Lung (tissue), 11 donors: ENCODE measurements at regions not wholly inside any gene's neighbourhood (a gene's known extent, or its start where the extent isn't known, plus 50 kb on each side); places are given as distances from the start of the nearest gene placed in this dataset.
A peak's percentile ranks its signal among the peaks of the same experiment; 100 is the strongest.

ENCODE experiments used
- ATAC-seq: fragments of 200-7000 bp; cut with Tn5 transposase; one replicate; pipeline ENCODE4 v1.9.1; 2020; ENCODE audit warnings: moderate number of reproducible peaks; ENCODE audit not compliant: insufficient read depth, low FRiP score
- DNase-seq, 3 donors: peaks; one replicate each; pipeline ENCODE4 v3.0.0-alpha.2; 2013 to 2017
- H3K27ac ChIP-seq, 2 donors: one replicate each; pipeline ENCODE4 v1.5.1; 2013; ENCODE audit warnings: mild to moderate bottlenecking in 2 of 2, moderate library complexity in 2 of 2, control low read depth in 1 of 2, inconsistent platforms in 1 of 2, low read depth in 1 of 2, low read length in 1 of 2
- H3K27me3 ChIP-seq, 3 donors: one replicate each; pipeline ENCODE4 v1.5.1; 2013; ENCODE audit warnings: low read length in 2 of 3; ENCODE audit not compliant: control insufficient read depth in 3 of 3, insufficient read depth in 3 of 3
- H3K36me3 ChIP-seq, 4 donors: one replicate each; pipeline ENCODE4 v1.5.1; 2013; ENCODE audit warnings: low read length in 4 of 4, mild to moderate bottlenecking in 1 of 4, moderate library complexity in 1 of 4; ENCODE audit not compliant: control insufficient read depth in 4 of 4, insufficient read depth in 4 of 4
- H3K4me1 ChIP-seq, 5 donors: one replicate each; pipeline ENCODE4 v1.5.1; 2013; ENCODE audit warnings: low read length in 5 of 5, mild to moderate bottlenecking in 2 of 5, moderate library complexity in 1 of 5; ENCODE audit not compliant: control insufficient read depth in 5 of 5, insufficient read depth in 5 of 5
- H3K4me3 ChIP-seq: one replicate; pipeline ENCODE4 v1.5.1; 2013; ENCODE audit warnings: mild to moderate bottlenecking, control low read depth, moderate library complexity
- H3K9ac ChIP-seq, 2 donors: one replicate each; pipeline ENCODE4 v1.5.1; 2013; ENCODE audit warnings: low read length in 2 of 2, control low read depth in 1 of 2; ENCODE audit not compliant: insufficient read depth in 1 of 2
- H3K9me3 ChIP-seq, 4 donors: one replicate each; pipeline ENCODE4 v1.5.1; 2013; ENCODE audit warnings: low read length in 3 of 4, mild to moderate bottlenecking in 1 of 4, moderate library complexity in 1 of 4; ENCODE audit not compliant: control insufficient read depth in 4 of 4, insufficient read depth in 3 of 4
- WGBS, 2 donors: extraction: QIAGEN DNeasy Blood & Tissue Kit; methylation state at CpG; one replicate each; pipeline ENCODE4 v1.1.7; 2013; 5-methylcytosine and 5-hydroxymethylcytosine counted together
- TF ChIP-seq, protein P1 (sequence below): IDR thresholded peaks from 2 replicates; pipeline ENCODE4 v1.5.1; 2012; ENCODE audit warnings: mild to moderate bottlenecking; ENCODE audit errors: control extremely low read depth, extremely low read depth
- donor health status: control.
- donor health status: control.
- donor health status: Bipolar disorder and iron deficiency.
- donor health status: healthy.
- donor health status: DM: yes; HTN: yes; CAD: no.

DNA sequence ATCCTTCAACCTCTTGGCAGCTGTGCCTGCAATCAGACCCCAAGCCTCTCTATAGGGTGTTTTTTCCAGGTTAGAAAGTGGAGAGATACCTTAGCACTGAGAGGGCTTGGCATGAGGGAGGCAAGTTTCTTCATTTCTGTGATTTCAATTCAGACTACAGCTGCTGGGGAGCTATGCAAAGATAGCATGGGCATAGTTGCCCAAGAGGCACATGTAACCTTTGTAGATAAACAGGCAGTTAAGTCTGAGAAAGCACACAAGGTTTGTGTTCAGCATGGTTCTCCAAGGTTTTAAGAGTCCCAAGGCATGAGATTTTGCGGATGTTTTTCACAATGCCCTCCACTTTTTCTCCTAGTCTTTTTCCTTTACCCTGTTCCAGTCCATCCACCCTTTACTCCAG, 385.0 kb upstream of the ETAA1 start:
- Histone ChIP-seq H3K36me3 (no peaks in the 10 kb centered on the region), H3K4me3 (no peak overlapping the region), H3K27me3 (no peaks in the 10 kb centered on the region), H3K9me3 (peaks cover 0 to 2% (median 0%) of the 10 kb centered on the region in 4 donors), H3K27ac (no peak overlapping the region), H3K9ac (no peak overlapping the region), H3K4me1 (peaks cover 0 to 12% (median 0%) of the 10 kb centered on the region in 5 donors)
- ATAC-seq: peak; percentile 27
- TF ChIP-seq, protein P1, sequence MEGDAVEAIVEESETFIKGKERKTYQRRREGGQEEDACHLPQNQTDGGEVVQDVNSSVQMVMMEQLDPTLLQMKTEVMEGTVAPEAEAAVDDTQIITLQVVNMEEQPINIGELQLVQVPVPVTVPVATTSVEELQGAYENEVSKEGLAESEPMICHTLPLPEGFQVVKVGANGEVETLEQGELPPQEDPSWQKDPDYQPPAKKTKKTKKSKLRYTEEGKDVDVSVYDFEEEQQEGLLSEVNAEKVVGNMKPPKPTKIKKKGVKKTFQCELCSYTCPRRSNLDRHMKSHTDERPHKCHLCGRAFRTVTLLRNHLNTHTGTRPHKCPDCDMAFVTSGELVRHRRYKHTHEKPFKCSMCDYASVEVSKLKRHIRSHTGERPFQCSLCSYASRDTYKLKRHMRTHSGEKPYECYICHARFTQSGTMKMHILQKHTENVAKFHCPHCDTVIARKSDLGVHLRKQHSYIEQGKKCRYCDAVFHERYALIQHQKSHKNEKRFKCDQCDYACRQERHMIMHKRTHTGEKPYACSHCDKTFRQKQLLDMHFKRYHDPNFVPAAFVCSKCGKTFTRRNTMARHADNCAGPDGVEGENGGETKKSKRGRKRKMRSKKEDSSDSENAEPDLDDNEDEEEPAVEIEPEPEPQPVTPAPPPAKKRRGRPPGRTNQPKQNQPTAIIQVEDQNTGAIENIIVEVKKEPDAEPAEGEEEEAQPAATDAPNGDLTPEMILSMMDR: no peak
- DNase-seq: no peak
- WGBS, 2 donors: 94 to 97% methylated on average over 1 of the region's 1 CpG

DNA sequence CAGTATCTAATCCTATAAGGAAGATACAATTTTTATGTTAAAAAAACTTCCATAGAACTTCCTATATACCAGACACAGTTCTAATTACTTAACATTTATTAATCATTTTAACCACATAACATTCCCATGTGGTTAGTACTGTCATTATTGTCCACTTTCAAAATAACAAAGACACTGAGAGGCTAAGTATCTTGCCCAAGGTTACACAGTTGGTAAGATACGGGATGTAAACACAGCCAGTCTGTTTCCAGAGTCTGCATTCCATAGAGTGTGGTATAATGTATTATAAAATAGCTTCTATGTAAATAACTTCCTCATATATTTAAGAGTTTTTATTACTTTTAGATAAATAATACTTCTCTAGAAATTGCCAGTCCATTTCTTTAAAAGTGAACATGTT, 383.3 kb upstream of the ETAA1 start:
- Histone ChIP-seq H3K27ac (no peak overlapping the region), H3K4me1 (no peaks in the 10 kb centered on the region), H3K9me3 (peaks cover 0 to 2% (median 1%) of the 10 kb centered on the region in 4 donors), H3K36me3 (no peaks in the 10 kb centered on the region), H3K4me3 (no peak overlapping the region), H3K27me3 (no peaks in the 10 kb centered on the region), H3K9ac (no peak overlapping the region)
- WGBS, 2 donors: 47 to 92% methylated on average over 1 of the region's 1 CpG
- TF ChIP-seq, protein P1: no peak
- DNase-seq (no peak), ATAC-seq (no peak)

DNA sequence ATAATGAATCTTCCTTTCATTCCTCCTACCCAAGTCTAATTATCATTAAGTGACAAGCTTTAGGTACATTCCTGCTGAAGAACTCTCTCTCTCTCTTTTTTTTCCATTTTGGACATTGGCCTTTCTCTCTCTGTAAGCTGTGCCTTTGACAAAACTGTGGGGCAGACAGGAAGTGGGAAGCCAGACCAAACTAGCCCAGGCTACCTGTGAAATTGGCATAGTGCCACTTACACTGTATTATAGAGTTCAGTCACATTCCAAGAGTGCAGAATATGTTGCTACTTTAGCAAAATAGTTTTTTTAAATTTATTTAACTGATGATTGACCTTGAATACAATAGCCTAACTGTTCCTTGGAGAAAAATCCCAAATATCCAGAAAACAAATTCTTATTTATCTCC, 381.5 kb upstream of the ETAA1 start:
- H3K9me3 ChIP-seq: peaks cover 0 to 2% (median 1%) of the 10 kb centered on the region in 4 donors
- H3K9ac ChIP-seq: no peak overlapping the region
- no peaks in the 10 kb centered on the region for H3K4me1 ChIP-seq
- no peaks in the 10 kb centered on the region for H3K27me3 ChIP-seq
- DNase-seq (peak in 1 of 3 donors; percentile 19), ATAC-seq (no peak)
- no peak overlapping the region for H3K27ac ChIP-seq
- TF ChIP-seq, protein P1: no peak
- no peaks in the 10 kb centered on the region for H3K36me3 ChIP-seq
- no peak overlapping the region for H3K4me3 ChIP-seq

DNA sequence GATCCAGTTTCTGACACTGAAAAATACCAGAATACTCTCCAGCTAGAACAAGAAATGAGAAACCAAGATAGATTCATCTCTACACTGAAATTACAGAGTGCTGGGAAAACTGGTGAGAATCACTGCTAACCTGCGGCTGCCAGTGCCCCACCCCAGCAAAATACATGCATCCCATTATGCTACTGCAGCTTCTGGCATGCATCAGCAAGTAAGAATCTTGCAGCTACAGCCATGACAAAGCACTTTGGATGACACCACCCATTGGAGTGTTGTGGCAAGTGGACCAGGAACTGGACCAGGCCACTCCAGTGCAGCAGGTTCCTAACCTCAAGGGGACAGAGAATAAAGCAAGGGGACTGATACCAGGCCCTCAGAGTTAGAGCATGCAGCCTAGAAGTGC, 378.8 kb upstream of the ETAA1 start:
- no peaks in the 10 kb centered on the region for H3K4me1 ChIP-seq
- DNase-seq (no peak), ATAC-seq (no peak)
- WGBS, 2 donors: 88 to 96% methylated on average over 1 of the region's 1 CpG
- TF ChIP-seq, protein P1: no peak
- peaks cover 0 to 2% (median 1%) of the 10 kb centered on the region in 4 donors for H3K9me3 ChIP-seq
- H3K4me3 ChIP-seq: no peak overlapping the region
- H3K9ac ChIP-seq: no peak overlapping the region
- H3K36me3 ChIP-seq: no peaks in the 10 kb centered on the region
- no peaks in the 10 kb centered on the region for H3K27me3 ChIP-seq
- no peak overlapping the region for H3K27ac ChIP-seq
